NCI-H2029 (cell line): ENCODE measurements at regions not wholly inside any gene's neighbourhood (a gene's known extent, or its start where the extent isn't known, plus 50 kb on each side); places are given as distances from the start of the nearest gene placed in this dataset.

Experiments
- DNase-seq: peaks from one replicate; lab custom pipeline; 2025; lab: John Stamatoyannopoulos, UW

DNA sequence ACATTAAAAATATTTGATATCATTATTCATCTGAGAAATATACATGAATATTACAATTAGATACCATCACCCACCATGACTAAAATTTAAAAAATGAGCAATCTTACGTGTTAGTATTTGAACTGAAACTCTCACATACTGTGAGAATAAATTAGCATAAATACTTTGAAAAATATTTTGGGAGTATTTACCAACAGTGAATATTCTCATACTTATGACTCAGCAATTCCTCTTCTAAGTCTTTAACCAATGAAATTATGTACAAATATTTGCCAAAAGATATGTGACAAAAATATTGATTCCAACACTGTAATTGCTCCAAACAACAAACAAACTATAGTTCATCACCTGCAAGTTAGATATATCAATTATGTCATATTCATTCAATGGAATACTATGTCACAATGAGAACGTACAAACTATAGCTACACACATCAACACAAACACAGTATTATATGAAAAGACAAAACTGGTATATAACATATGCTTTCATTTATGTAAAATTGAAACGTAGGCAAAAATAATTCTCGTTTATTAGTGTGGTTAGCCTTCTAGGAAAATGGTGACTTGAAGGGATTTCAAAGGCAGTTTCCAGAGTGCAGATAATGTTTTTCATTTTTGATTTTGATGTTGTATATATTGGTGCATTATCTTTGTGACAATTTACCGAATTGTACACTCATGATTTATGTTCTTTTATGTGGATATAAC lies 742.2 kb downstream of the SLC16A7 start:
- DNase-seq, result no peak

DNA sequence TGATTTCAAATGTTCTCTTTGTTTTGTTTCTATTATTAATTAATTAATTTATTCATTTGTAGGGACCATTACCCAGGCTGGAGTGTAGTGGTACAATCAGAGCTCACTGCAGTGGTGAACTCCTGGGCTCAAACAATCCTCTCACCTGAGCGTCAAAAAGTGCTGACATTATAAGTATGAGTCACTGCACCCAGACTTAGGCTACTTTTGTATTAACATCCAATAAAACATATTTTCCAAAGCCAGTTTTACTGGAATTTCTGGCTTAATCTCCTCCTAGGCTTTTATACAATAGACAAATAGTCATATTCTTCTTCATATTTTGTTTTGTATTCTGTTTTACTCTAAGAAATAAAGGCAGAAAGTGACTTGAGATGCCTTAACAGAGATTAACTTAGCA lies 749.6 kb downstream of the SLC16A7 start:
- DNase-seq, result no peak

DNA sequence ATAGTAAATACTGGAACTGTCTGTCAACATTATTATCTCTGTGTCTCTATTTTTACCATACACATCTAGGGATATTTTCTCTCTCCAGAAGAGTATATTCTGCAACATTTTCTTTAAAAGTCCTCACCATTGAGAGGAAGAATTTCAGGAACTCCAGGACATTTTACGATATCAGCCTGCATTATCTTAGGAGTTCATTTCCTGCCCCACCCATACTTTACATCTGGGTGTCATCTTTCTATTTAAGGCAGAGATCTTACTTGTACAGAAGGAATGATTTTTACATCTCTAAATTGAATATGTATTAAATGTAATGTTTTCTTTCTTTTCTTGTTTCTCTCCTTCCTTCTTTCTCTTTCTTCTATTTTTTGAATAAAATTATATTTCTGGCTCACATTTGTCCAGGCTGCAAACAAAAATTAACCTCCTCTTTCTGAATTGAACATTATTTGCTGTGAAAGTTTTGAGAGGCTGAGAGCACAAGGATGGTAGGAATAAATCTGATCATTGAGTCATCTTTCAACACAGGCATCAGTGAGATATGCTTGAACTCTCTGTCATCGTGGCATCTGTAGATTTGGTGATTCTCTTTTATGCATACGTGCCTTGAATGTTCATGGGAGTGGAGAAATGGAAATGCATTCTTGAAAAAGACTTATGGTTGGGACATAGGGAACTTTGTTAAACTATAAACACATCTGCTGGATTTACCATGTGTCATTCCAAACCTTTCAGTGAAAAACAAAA lies 753.6 kb downstream of the SLC16A7 start:
- DNase-seq, result no peak

DNA sequence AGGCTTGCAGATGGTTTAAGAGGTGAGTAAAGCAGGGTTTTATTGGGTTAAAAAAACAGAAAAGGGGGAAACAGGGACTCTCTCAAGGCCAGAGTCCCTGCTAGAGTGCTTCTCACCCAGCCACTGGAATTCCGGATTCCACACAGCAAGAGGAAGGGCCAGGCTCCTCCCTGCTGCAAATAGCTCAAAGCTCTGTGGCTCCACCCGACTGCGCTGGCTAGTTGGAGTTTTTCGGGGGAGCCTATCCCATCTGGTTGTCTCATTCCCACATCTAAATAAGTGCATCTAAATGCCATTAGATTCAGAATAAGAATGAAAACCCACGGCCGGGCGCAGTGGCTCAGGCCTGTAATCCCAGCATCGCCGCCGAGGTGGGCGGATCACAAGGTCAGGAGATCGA lies 791.5 kb downstream of the SLC16A7 start:
- DNase-seq, result no peak

DNA sequence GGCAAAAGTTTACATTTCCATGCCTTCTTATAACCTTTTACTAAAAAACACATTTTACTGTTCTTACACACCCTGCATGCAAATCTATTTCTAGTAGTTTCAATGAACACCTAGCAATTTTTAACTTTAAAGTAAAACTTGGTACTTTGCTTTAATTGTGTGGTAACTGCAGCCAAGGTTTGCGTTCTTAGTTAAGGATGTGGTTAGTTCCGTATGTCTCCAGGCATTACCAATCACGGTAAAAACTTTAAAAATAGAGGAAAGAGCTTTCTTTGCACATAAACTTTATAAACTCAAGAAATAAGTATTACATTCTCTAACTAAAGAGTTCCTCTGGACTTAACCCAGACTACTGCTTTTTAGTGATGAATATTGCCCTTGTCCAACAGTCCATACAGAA lies 795.2 kb downstream of the SLC16A7 start:
- no peak for DNase-seq

DNA sequence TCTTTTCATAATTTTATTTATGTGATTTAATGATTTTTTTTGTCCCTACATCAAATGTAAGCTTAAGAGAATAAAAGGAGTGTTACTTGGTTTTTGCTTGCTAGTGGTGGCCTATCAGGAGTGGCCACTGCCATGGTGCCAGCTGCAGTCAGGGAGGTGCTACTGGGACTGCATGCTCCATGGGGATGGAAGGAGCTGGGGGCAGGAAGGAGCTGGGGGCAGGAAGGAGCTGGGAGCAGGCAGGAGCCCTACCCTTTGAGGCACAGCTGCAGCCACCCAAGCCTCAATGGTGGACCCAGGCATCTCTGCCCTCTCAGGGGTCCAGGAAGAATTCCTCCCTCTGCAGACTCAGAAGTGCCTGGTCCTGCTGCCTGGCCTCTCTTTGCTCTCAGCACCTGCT lies 796.0 kb downstream of the SLC16A7 start:
- DNase-seq, result no peak

DNA sequence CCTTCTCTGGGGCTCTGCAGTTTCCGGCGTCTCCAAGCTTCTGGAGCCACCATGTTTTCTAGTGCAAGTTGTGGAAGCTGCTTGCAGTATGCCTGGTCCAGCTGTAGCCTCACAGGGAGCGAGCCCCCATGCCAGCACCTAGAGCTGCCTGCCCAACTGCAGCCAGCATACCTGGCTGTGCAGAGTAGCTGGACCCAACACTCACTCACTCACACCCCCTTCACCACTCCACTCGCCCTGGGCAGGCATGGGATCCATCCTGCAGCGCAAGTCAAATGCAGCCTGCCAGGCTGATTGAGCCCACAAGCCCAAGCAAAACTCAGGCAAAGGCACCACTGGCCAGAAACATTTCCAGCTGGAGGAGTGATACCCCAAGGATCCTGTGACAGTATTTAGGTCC lies 797.3 kb downstream of the SLC16A7 start:
- DNase-seq, result no peak

DNA sequence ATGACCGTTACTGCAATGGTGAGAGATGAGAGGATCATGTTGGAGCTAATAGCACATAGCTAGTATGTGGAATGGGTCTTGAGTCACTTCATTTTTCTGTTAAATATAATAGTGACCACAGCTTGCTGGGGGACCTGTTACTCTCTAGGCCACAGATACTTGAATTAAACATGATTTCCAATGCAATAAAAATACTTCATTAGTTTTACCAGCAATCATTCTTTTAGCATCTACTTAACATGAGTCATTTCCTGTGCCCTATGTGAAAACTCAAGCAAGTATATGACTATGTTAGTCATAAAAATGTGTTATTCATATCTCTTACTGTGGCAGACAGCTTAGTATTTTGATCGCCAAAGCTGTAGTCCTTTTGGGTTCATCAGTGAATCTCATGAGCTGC lies 798.8 kb downstream of the SLC16A7 start:
- no peak for DNase-seq

DNA sequence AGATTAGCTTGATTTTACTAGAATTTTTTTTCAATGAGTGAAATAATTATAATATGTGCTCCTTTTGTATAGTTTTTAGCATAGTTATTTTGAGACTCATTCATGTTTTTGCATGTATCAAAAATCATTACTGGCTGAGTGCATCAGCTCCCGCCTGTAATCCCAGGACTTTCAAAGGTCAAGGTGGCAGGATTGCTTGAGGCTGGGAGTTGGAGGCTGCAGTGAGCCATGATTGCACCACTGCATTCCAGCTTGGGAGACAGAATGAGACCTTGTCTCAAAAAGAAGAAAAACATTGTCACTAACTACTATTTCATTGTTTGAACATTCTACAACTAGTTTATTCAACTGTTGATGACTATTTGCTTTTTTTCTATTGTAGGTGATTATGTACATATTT lies 802.7 kb downstream of the SLC16A7 start:
- DNase-seq, result no peak

DNA sequence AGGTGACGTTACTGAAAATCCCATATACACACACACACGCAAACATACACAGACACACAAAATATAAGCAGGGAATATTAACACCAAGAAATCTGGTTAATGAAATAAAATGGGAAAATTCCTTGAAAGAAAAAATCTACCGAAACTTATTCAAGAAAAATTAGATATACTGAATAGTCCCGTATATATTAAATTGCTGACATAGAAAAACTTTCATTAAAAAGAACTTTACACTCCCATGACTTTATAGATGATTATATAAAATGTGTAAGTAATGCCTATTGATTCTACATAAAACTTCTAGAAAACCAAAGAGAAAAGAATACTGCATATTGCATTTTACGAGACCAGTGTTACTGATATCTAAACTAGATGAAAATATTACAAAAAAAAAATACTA lies 803.2 kb downstream of the SLC16A7 start:
- DNase-seq, result no peak

DNA sequence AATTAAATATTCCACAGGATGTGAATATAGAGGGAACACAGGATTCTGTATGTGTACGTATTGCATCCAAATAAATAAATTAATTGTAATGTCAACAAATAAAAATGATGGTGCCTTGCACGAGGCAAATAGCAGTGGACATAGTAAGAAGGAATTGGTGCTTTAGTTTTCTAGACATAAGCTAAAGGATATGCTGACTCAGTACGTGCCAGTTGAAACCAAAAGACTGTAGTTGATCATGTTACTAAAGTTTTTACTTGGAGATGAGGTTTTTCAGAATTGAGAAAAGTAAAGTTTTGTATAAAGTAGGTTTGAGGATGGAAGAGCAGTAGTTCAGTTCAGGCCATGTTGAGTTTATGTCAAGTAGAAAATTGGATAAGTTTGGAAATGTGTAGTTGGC lies 807.2 kb downstream of the SLC16A7 start:
- no peak for DNase-seq

DNA sequence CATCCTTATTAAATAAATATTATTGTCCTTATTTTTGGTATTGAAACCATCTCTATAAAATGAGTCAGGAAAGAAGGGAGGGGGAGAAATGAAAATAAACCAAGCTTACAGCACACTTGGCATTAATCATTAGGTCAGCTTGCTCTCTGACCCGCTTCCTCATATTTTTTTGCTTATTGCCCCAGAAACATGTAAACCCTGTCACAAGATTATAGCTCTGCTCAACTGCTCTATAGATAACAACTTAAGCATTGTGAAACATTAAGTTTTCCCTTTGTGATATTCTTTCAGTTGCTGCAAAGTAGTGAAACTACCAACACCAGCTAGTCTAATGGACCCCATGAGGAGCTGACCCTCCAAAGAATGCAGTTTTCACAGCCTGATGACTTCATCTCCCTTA lies 819.5 kb downstream of the SLC16A7 start:
- DNase-seq, result no peak

DNA sequence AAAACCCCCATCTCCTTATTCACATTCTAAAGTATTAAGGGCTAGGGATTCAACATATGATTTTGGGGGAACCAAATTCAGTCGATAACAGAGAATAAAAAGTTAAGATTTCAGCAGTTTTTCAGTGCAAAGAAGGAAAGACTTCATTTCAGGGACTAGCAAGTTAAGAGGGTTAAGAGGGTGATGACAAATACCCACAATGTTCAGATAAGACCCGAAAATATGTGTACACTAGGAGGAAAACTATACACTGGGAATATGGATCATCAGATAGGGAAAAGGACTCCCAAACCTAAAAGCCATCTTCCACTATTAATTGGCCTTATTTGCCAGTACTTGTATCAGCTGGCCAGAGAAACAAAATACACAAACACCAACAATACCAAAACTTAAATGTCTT lies 824.2 kb downstream of the SLC16A7 start:
- DNase-seq, result no peak

DNA sequence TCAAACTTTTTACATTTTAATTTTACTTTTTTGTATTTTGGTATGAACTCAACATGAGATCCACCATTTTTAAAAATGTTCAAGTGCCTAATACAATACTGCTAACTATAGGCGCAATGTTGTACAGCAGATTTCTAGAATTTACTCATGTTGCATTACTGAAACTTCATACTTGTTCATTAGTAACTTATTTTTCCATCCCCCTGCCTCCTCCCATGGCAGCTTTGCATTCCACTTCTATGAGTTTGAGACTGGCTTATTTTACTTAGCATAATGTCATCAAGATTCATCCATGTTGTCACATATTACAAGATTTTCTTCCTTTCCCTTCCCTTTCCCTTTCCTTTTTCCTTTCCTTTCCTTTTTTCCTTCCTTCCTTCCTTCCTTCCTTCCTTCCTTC lies 825.9 kb downstream of the SLC16A7 start:
- DNase-seq, result no peak

DNA sequence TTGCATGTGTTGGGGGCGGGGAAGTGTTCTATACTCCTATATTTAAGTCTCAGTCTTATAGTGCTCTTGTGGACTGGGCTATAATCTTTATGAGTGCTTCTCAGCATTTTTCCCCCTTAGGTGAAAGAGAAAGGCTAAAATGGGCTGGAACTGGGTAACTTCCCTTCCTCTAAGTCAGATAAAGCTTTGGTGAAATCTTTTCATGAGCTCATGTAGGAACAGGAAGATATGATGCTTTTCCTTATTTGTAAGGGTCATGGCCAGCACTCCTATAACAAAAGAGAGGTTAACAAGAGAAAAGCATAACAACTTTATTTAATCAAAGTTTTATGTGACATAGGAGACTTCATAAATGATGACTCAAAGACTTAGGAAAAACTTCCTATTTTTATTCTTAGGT lies 841.5 kb downstream of the SLC16A7 start:
- DNase-seq, result no peak

DNA sequence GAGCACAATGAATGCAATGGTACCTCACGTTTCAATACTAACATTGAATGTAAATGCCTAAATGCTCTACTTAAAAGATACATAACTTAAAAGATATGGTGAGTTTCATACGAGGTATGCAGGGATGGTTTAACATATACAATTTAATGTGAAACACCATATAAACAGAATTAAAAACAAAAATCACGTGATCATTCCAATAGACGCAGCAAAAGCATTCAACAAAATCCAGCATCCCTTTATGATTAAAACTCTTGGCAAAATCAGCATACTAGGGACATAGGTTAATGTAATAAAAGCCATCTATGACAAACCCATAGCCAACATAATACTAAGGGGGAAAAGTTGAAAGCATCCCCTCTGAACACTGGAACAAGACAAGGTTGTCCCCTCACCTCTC lies 845.7 kb downstream of the SLC16A7 start:
- no peak for DNase-seq

DNA sequence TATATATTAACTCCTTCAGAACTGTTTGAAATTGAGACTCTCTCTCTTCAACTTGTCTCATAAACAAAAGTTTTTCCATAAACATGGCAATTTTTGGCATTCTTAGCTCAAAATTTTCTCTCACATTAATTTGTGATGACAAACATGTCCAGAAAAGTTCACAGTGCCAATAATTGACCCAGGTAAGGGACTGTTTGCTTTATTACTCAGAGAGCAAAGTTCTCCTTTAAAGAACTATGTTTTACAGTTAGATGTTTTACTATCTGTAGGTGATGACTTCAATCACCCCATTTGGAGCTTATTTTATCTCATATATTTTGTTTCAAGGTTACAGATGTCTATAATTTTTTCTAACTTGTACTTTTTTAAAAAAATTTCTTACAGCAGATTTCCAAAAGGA lies 855.6 kb downstream of the SLC16A7 start:
- no peak for DNase-seq

DNA sequence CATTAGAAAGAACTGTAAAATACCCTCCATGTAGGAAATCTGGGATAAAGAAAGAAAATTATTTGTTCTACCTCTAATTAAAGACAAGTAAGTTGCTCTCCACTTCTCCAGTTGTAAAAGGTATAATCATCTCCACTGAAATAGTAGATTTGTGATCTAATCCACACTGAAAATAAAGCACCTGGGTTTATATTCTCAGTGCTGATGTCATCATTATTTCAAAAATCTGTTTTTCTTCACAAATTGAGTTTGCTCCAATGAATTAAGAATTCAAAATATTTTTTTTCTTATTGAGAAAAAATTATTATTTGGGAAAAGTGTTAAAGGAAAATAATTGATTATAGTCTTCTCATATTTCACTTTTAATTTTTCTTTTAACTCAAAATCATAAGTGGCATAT lies 869.2 kb downstream of the SLC16A7 start:
- DNase-seq, result no peak

DNA sequence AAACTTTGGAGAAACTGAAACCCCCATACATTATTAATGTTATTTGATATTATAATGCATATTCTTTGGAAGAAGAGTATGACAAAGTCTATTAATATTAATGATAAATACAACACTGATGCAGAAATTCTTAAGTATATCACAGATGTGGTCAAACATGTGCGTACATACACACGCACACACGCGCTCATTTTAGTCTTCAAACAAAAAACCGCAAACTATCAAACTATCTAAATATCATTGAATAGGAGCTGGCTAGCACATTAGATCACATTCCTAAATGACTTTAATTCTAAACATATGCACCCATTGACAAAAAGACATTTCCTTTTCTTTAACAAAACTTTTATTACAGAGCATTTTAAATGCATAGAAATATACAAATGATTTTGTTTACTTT lies 872.7 kb downstream of the SLC16A7 start:
- DNase-seq, result no peak

DNA sequence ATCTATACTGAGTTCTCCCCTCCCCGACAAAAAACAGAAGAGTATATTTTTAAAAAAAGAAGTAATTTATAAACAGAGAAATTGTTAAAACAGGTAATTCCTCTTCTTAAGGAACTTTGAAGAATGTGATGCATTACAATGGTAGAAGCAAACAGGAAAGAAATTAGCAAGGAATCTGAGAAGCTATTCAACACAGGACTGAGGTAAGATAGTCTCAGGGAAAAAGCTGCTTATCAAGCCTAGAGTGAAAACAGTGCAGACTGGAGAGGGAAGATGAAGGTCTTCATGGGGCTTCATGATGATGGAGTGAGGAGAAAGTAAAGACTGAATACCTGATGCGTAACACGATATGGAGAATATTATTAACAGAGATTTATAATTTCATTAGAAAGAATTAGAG lies 880.0 kb downstream of the SLC16A7 start:
- no peak for DNase-seq

DNA sequence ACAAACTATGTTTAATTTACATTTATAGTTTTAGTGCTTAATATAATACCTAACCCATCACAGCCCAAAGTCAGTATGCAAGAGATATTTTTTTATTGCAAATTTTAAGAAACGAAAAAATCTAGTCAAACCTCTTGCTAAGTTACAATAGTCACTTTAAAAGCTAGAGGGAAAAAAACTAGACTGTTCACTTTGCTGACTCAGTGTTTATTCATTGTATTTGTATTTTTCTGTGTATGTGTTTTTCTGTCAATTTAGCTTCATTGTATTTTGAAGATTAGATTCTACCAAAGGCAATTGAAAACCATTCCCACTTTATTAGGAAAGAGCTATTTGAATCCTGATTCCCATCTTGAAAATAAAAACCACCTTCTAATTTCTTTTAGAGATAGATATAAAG lies 891.5 kb downstream of the SLC16A7 start:
- DNase-seq, result no peak

DNA sequence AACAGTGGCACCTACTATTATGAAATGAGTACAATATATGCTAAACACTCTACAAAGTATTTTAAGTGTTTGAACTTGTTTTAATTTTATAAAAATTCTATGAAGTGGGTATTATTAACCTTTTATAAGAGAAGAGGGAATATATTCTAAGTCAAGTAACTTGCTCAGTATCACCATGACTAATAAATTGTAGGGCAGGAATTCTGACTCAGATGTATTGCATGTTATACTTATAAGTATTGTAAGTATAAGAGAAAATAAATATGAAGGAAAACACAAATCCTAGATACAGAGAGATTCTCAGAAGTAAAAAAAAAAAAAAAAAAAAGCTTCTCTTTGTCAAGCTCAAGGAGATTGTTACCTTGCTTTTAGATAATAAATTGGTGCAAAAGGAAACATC lies 893.2 kb downstream of the SLC16A7 start:
- no peak for DNase-seq

DNA sequence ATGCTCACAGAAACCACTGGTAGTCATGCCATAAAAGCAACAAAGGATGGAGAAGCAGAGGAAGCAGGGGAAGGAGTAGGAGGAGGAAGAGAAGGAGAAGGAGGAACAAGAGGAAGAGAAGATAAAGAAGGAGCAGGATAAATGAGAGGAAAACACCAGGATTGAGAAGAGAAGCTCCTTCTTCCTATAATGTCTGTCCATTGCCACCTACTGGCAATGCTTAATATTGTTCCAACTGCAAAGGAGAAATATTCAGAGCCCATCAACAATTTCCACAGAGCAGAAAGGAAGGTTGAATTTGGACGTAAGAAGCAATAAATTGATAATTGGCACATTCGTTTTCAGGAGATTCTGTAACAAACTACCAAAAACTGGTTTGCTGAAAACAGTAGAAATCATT lies 898.4 kb downstream of the SLC16A7 start:
- peak; percentile 7 for DNase-seq

DNA sequence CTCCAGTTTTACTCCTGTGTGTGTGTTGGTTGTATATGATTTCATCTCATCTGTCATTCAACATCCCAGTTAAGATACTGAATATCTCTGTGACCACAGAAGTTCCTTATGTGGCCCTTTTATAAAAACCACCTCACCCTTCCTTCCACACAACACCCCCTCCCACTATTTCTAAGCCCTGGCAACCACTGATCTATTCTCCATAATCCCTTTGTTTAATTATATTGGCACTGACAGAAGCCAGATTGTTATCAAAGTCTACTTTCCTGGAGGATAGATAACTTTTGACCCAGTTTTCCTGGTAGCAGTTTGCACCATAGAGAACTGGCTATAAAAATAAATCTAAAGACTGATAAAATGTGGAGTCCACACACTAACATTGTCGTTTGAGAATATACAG lies 902.8 kb downstream of the SLC16A7 start:
- no peak for DNase-seq
